AG04449 (cell line): ENCODE measurements at regions not wholly inside any gene's neighbourhood (a gene's known extent, or its start where the extent isn't known, plus 50 kb on each side); places are given as distances from the start of the nearest gene placed in this dataset.

Experiments
- CTCF ChIA-PET: fragments of 350-600 bp; formaldehyde crosslinking; extraction: SDS; loops from one replicate; lab custom pipeline; 2021; ENCODE audit warnings: antibody characterized with exemption; lab: Yijun Ruan, JAX
- POLR2A ChIA-PET: fragments of 400-600, 350-600 bp; formaldehyde crosslinking; extraction: SDS; loops from one replicate; lab custom pipeline; 2020; ENCODE audit warnings: antibody characterized with exemption, inconsistent platforms; lab: Yijun Ruan, JAX
- DNase-seq: peaks from one replicate; pipeline ENCODE4 v3.0.0-alpha.2; 2010; ENCODE audit warnings: low read depth, low spot score
- H3K4me3 ChIP-seq: 2 replicates; pipeline ENCODE4 v1.5.1; 2011; ENCODE audit warnings: low read depth, mild to moderate bottlenecking, control low read depth, low read length
- TF ChIP-seq, protein P1 (sequence below): IDR thresholded peaks from one replicate; pipeline ENCODE4 v1.5.1; 2011; ENCODE audit warnings: mild to moderate bottlenecking, moderate library complexity, low read length, control low read depth, inconsistent platforms; ENCODE audit not compliant: insufficient read depth; ENCODE audit errors: missing control alignments

DNA sequence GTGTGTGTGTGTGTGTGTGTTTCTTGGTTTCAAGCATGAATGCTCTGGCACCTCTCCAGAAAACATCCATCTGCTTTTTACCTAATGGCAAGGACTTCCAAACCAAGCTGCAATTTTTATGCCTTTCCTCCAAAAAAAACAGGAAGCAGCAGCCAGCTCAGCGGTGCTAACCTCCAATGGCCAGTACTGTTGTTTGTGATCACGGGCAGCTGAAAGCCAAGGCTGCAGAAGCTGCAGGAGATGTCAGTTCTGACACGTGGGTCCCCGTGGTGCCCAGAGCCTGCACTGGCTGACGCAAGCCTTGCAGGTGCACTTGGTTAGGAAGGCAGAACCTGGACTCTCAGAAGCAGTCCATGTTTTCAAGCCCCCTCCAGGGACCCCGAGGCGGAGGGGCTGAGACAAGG, 313.6 kb upstream of the DDX53 start:
- POLR2A ChIA-PET = interaction anchor here (0.7 kb wide), 1 partner anchor 255 kb away, joined by 3 read pairs; no protein-coding TSS in a partner anchor
- DNase-seq = peak; percentile 37
- TF ChIP-seq, protein P1, sequence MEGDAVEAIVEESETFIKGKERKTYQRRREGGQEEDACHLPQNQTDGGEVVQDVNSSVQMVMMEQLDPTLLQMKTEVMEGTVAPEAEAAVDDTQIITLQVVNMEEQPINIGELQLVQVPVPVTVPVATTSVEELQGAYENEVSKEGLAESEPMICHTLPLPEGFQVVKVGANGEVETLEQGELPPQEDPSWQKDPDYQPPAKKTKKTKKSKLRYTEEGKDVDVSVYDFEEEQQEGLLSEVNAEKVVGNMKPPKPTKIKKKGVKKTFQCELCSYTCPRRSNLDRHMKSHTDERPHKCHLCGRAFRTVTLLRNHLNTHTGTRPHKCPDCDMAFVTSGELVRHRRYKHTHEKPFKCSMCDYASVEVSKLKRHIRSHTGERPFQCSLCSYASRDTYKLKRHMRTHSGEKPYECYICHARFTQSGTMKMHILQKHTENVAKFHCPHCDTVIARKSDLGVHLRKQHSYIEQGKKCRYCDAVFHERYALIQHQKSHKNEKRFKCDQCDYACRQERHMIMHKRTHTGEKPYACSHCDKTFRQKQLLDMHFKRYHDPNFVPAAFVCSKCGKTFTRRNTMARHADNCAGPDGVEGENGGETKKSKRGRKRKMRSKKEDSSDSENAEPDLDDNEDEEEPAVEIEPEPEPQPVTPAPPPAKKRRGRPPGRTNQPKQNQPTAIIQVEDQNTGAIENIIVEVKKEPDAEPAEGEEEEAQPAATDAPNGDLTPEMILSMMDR = no peak
- CTCF ChIA-PET = interaction anchor here (1.5 kb wide), 1 partner anchor 12 kb away, joined by 4 read pairs; no protein-coding TSS in a partner anchor
- no peak overlapping the region for H3K4me3 ChIP-seq

DNA sequence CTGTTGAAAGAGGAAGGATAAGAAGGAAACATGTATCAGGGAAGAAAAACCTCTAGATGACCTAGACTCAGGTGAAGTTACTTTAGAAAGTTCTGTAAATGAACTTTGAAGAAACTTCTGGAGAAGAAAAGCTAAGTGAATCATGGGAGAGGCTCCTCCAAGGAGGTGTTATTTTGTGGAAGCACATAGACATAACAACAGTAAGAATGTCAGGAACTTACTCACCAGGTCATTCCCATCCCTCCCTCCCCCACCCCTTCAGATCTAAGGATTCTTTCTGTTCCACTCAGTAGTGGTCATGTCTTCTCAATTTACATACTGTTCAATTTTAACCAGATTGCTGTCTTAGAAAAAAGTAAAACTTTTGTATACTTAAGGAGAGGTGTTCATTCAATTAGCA, 310.5 kb upstream of the DDX53 start:
- ChIA-PET POLR2A (no interaction called here), CTCF (interaction anchor here (1.2 kb wide), 1 partner anchor 59 kb away, joined by 4 read pairs; no protein-coding TSS in a partner anchor)
- peak; percentile 12 for DNase-seq
- TF ChIP-seq, protein P1 = no peak
- H3K4me3 ChIP-seq = no peak overlapping the region

DNA sequence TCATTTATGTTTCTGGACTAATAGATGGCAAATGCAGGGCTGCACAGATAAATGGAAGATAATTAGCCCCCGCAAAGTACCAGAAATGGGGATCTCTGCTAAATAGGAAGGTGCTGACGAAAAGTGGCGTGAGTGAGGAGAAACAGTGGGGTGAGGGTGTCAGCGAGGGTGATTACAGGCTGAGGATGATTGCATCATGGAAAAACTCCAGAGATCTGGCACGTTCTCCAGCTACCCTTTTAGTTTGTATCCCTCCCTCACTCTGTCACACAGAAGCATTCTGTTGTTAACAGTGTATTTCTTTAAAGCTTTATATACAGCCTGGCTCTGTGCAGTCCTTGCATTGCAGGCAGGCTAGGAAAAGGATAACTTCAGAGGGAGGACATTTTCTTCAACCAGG, 309.6 kb upstream of the DDX53 start:
- ChIA-PET CTCF (no interaction called here), POLR2A (no interaction called here)
- TF ChIP-seq, protein P1 = no peak
- H3K4me3 ChIP-seq = no peak overlapping the region
- no peak for DNase-seq

DNA sequence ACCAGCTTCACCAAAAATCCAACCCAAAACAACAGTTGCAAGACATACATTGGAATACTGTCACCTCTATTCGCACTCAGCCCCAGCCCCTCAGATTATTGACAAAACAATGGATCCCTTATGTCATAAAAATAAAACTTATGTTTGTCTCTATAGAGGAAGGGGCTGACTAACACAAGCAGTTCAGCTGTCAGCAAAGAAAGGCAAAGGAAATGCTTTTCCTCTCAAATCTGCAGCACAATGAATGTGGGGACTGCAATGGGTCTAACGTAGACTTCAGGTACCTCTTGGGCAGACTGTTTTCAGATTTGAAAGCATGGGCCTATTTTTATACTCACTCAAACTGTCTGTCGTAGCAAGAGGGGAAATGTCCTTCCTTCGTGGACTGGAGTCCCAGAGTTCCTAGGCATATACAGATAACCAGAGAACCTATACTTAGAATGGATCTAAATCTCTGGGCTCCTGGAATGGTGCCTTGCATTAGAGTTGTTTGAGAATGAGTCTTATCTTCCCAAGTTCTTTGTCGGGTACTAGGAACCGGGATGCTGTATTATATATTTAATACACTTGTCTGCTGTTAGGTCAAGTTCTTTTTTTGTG, 307.7 kb upstream of the DDX53 start:
- POLR2A ChIA-PET = no interaction called here
- no peak for DNase-seq

DNA sequence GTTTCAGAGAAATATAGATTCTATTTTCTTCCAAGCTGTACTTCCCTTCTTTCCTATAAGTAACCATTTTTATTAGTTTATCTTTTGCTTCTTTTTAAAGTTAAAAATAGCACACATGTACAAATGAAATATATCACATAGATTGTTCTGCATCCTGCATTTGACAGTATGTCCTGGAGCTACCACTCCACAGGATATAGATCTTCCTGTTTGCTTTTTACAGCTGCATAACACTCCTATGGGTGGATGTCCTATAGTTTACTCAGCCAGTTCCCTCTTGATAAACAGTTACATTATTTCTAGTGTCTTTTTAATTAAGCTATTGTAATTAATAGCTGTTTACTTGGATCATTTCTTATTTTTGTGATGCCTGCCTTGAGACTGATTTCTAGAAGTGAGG, 301.6 kb upstream of the DDX53 start:
- ChIA-PET POLR2A (no interaction called here), CTCF (interaction anchor here (1.5 kb wide), 1 partner anchor 11 kb away, joined by 4 read pairs; no protein-coding TSS in a partner anchor)
- H3K4me3 ChIP-seq = no peak overlapping the region
- no peak for DNase-seq
- TF ChIP-seq, protein P1 = no peak

More for the DNA sequence above, 307.7 kb upstream of the DDX53 start:
- TF ChIP-seq, protein P1 = no peak
- no peak overlapping the region for H3K4me3 ChIP-seq
- CTCF ChIA-PET = no interaction called here

DNA sequence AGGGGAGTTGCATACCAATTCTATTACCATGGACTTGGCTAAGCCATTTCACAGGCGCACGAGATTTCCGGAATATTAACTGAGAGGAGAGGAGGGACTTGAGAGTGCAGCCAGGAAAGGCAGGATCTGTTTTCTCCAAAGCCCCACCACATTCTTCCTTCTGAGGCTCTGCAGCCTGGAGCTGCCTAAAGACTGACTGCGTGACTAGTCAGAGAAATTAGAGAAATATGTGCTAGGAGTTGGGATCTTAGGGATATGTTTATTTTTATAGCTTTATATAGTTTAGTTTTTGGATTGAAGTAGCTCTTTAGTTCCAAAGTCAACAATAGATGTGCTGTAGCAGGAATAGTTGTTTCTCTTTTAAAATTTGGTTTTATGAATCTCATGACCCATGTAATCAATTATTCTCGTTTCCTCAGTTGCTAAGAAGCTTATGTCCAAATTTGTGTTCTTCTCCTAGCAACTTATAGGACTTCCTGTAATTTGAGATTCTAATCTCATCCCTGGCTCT, 300.1 kb upstream of the DDX53 start:
- peak; percentile 77 for DNase-seq
- CTCF ChIA-PET = no interaction called here

More for the DNA sequence above, 300.1 kb upstream of the DDX53 start:
- no peak overlapping the region for H3K4me3 ChIP-seq
- POLR2A ChIA-PET = no interaction called here
- TF ChIP-seq, protein P1 = no peak
